ENCODE measurements at regions not wholly inside any gene's neighbourhood (a gene's known extent, or its start where the extent isn't known, plus 50 kb on each side); places are given as distances from the start of the nearest gene placed in this dataset.
A peak's percentile ranks its signal among the peaks of the same experiment; 100 is the strongest.

DNA sequence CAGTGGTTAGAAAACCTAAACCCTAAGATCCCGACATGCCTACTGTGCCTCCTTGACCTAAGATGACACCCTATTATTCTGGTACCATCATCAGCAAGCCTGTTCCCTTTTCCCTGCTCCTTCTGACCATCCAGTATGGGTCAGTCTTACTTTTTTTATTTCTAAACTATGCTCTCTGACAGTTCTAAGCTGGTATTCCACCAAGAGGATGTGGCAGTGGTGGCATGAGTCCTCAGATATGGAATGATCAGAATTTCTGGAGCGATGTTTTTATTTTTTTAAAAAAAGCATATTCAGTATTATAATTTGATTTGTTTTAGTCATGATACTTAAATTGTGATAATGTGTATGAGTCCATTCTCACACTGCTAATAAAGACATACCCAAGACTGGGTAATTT, 145.9 kb upstream of the LHCGR start:
- H3K36me3 Mint-ChIP-seq (ENCODE audit: low read depth, unreplicated experiment), result peaks cover 6% of the 10 kb centered on the region
- H3K27me3 Mint-ChIP-seq (ENCODE audit: unreplicated experiment), result peaks cover 8% of the 10 kb centered on the region
- no peaks in the 10 kb centered on the region for H3K9me3 Mint-ChIP-seq (ENCODE audit: unreplicated experiment)
- no peak for DNase-seq (ENCODE audit: low spot score)
- peaks cover 43% of the 10 kb centered on the region for H3K4me1 Mint-ChIP-seq (ENCODE audit: unreplicated experiment)
- H3K4me3 Mint-ChIP-seq (ENCODE audit: unreplicated experiment), result peak overlapping the region; percentile 56
- peak overlapping the region; percentile 93 for H3K27ac Mint-ChIP-seq (ENCODE audit: unreplicated experiment)
- TF ChIP-seq, protein P1, sequence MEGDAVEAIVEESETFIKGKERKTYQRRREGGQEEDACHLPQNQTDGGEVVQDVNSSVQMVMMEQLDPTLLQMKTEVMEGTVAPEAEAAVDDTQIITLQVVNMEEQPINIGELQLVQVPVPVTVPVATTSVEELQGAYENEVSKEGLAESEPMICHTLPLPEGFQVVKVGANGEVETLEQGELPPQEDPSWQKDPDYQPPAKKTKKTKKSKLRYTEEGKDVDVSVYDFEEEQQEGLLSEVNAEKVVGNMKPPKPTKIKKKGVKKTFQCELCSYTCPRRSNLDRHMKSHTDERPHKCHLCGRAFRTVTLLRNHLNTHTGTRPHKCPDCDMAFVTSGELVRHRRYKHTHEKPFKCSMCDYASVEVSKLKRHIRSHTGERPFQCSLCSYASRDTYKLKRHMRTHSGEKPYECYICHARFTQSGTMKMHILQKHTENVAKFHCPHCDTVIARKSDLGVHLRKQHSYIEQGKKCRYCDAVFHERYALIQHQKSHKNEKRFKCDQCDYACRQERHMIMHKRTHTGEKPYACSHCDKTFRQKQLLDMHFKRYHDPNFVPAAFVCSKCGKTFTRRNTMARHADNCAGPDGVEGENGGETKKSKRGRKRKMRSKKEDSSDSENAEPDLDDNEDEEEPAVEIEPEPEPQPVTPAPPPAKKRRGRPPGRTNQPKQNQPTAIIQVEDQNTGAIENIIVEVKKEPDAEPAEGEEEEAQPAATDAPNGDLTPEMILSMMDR (IDR thresholded peaks at IDR 0.05; ENCODE audit: unreplicated experiment), result no peak

DNA sequence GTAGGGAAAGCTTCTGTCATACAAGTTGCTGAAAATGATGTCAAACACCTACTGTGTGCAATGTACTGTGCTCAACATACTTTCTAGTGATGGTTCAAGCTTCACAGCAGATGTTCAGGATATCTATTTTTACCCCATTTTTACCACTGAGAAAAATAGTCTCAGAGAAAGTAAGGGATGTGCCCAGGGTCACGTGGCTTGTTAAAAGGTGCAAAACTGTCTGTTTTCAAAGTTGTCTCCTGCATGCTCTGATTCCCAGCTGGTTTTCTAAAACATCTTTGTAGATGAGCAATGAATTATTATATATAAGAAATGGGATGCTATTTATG, 145.5 kb upstream of the LHCGR start:
- peaks cover 6% of the 10 kb centered on the region for H3K36me3 Mint-ChIP-seq (ENCODE audit: low read depth, unreplicated experiment)
- TF ChIP-seq, protein P1 (IDR thresholded peaks at IDR 0.05; ENCODE audit: unreplicated experiment), result no peak
- H3K4me1 Mint-ChIP-seq (ENCODE audit: unreplicated experiment), result peaks cover 39% of the 10 kb centered on the region
- H3K27ac Mint-ChIP-seq (ENCODE audit: unreplicated experiment), result peak overlapping the region; percentile 93
- H3K4me3 Mint-ChIP-seq (ENCODE audit: unreplicated experiment), result no peak overlapping the region
- DNase-seq (ENCODE audit: low spot score), result no peak
- H3K9me3 Mint-ChIP-seq (ENCODE audit: unreplicated experiment), result no peaks in the 10 kb centered on the region
- H3K27me3 Mint-ChIP-seq (ENCODE audit: unreplicated experiment), result peaks cover 8% of the 10 kb centered on the region

DNA sequence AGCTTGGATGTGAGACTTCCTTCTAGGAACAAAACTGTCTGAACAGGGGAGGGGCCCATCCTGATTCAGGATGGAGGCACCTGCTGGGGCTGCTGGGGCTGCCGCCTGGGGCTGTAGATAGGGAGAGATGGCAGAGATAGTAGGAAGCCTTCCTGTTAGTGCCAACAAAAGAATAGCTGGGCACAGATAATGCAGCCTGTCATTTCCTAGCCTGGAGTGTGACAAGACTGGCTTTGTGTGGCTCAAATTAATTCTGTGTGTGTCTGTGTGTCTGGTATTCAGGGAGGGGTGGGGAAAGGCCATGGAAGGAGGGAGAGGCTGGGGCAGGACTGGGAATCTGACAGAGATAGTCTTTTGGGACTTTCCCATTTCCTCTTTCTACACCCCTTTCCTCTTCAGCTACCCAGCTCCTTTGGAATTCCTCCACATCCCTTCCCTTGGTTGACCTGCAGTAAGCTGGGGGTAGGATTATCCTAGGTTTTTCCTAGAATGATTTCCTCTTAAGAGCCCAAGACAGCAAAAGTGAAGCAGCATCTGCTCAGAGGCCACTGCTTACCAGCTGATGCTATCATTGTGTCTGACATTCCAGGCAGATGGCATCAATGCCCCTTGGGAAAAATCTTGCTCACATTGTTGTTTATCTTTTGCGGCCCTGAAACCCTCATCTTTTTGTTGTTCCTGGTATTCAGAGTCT, 144.9 kb upstream of the LHCGR start:
- H3K36me3 Mint-ChIP-seq (ENCODE audit: low read depth, unreplicated experiment), result peaks cover 6% of the 10 kb centered on the region
- no peak overlapping the region for H3K4me3 Mint-ChIP-seq (ENCODE audit: unreplicated experiment)
- peak; percentile 50 for DNase-seq (ENCODE audit: low spot score)
- peak overlapping the region; percentile 93 for H3K27ac Mint-ChIP-seq (ENCODE audit: unreplicated experiment)
- TF ChIP-seq, protein P1 (IDR thresholded peaks at IDR 0.05; ENCODE audit: unreplicated experiment), result no peak
- peaks cover 33% of the 10 kb centered on the region for H3K4me1 Mint-ChIP-seq (ENCODE audit: unreplicated experiment)
- H3K9me3 Mint-ChIP-seq (ENCODE audit: unreplicated experiment), result no peaks in the 10 kb centered on the region
- peaks cover 8% of the 10 kb centered on the region for H3K27me3 Mint-ChIP-seq (ENCODE audit: unreplicated experiment)

DNA sequence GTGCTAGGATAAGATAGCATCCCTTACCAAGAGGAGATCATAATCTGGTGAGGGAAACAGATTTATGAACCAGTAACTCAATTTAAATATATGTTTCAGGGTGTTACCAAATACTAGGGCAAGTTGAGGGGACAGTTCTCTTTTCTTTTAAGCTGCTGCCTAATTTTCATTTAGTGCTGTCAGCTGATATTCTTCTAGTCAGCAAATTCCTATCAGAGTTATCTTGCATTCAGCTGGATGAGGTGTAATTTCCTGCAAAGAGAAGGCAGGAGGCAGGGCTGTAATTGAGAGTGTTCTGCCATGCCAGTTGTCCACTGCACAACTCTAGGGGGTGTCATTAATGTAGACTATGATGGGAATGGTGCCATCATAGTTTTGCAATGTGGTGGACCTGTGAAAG, 141.3 kb upstream of the LHCGR start:
- H3K27ac Mint-ChIP-seq (ENCODE audit: unreplicated experiment), result no peak overlapping the region
- H3K36me3 Mint-ChIP-seq (ENCODE audit: low read depth, unreplicated experiment), result no peaks in the 10 kb centered on the region
- no peak overlapping the region for H3K4me3 Mint-ChIP-seq (ENCODE audit: unreplicated experiment)
- peaks cover 2% of the 10 kb centered on the region for H3K27me3 Mint-ChIP-seq (ENCODE audit: unreplicated experiment)
- peaks cover 30% of the 10 kb centered on the region for H3K4me1 Mint-ChIP-seq (ENCODE audit: unreplicated experiment)
- TF ChIP-seq, protein P1 (IDR thresholded peaks at IDR 0.05; ENCODE audit: unreplicated experiment), result no peak
- DNase-seq (ENCODE audit: low spot score), result no peak
- no peaks in the 10 kb centered on the region for H3K9me3 Mint-ChIP-seq (ENCODE audit: unreplicated experiment)

DNA sequence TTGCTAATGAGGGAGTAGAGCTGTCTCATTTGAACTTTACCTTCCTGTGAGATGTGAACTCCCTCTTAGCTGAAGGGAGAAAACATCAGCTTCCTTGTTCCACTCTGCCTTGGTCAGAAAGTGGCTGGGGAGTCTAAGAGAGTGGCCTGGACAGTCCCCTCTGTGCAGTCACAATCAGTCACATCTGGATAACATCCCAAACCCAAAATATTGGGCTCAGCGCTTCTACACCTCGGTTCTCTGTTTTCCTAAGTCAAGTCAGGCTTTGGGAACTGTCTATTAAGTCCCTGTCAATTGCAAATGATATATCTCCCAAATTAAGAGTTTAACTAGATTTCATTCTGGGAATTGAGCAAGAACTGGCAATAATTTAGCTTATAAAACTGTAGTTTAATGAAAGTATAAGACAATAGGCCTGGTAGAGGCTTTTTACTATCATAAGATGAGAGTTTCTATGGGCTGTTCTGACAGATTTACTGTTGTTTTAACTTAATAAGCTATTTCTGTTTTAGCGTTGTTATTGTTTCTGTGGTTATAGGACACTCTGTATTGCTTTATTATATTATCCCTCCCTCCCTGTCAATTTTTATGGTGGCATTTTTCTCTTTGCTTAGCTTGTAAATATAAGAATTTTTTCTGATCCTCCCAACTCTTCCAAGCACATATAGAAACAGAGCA, 135.1 kb upstream of the LHCGR start:
- Mint-ChIP-seq H3K27ac (ENCODE audit: unreplicated experiment) (no peak overlapping the region), H3K27me3 (ENCODE audit: unreplicated experiment) (no peaks in the 10 kb centered on the region), H3K4me3 (ENCODE audit: unreplicated experiment) (no peak overlapping the region), H3K4me1 (ENCODE audit: unreplicated experiment) (peaks cover 4% of the 10 kb centered on the region), H3K9me3 (ENCODE audit: unreplicated experiment) (no peaks in the 10 kb centered on the region), H3K36me3 (ENCODE audit: low read depth, unreplicated experiment) (no peaks in the 10 kb centered on the region)
- TF ChIP-seq, protein P1 (IDR thresholded peaks at IDR 0.05; ENCODE audit: unreplicated experiment), result no peak
- DNase-seq (ENCODE audit: low spot score), result no peak

Data from endothelial cell (in vitro differentiated cells).